WTC11 (cell line): ENCODE measurements at regions not wholly inside any gene's neighbourhood (a gene's known extent, or its start where the extent isn't known, plus 50 kb on each side); places are given as distances from the start of the nearest gene placed in this dataset.

ENCODE experiments used
- ATAC-seq: fragments of 200-7000 bp; cut with Tn5 transposase; 2 replicates; pipeline ENCODE4 v1.10.0; 2021; ENCODE audit warnings: mild to moderate bottlenecking, moderate library complexity
- CTCF ChIA-PET: fragments of 300-600 bp; sonication (Branson Sonifier 250); formaldehyde crosslinking; loops from one replicate; lab custom pipeline; 2021; ENCODE audit warnings: antibody characterized with exemption; lab: Charles Lee
- POLR2A ChIA-PET: fragments of 350-600 bp; sonication (Branson Sonifier 250); formaldehyde crosslinking; loops from one replicate; lab custom pipeline; 2021; ENCODE audit warnings: antibody characterized with exemption; lab: Charles Lee
- DNase-seq: peaks from one replicate; pipeline ENCODE4 v3.0.0; 2021; ENCODE audit warnings: low spot score
- H3K27ac Mint-ChIP-seq: 2 replicates; pipeline ENCODE4 v1.8.0; 2021; ENCODE audit warnings: mixed read lengths
- H3K27me3 Mint-ChIP-seq: 2 replicates; pipeline ENCODE4 v1.8.0; 2021; ENCODE audit warnings: low read depth, mild to moderate bottlenecking, moderate library complexity, mixed read lengths
- H3K36me3 Mint-ChIP-seq: 2 replicates; pipeline ENCODE4 v1.8.0; 2021; ENCODE audit warnings: mixed read lengths
- H3K4me1 Mint-ChIP-seq: 2 replicates; pipeline ENCODE4 v1.8.0; 2022; ENCODE audit warnings: mixed read lengths
- H3K4me3 Mint-ChIP-seq: 2 replicates; pipeline ENCODE4 v1.8.0; 2021; ENCODE audit warnings: mild to moderate bottlenecking, moderate library complexity, mixed read lengths
- H3K9me3 Mint-ChIP-seq: 2 replicates; pipeline ENCODE4 v1.8.0; 2021; ENCODE audit warnings: mixed read lengths
- FOXJ3 ChIP-seq: sonication (generic); formaldehyde crosslinking; IDR thresholded peaks from 2 replicates; pipeline ENCODE4 v1.9.0; 2021; ENCODE audit warnings: missing genetic modification reagents, mild to moderate bottlenecking, borderline replicate concordance
- GABPB1 ChIP-seq: sonication (generic); formaldehyde crosslinking; IDR thresholded peaks from 2 replicates; pipeline ENCODE4 v1.8.1; 2023; ENCODE audit warnings: mild to moderate bottlenecking, missing genetic modification reagents
- GTF2I ChIP-seq: fragments of 250-450 bp; sonication (Bioruptor Pico); conservative IDR thresholded peaks from 2 replicates; pipeline ENCODE4 v1.4.0; 2021; ENCODE audit warnings: mild to moderate bottlenecking
- IRF2 ChIP-seq: sonication (generic); formaldehyde crosslinking; IDR thresholded peaks from 2 replicates; pipeline ENCODE4 v1.8.0; 2022; ENCODE audit warnings: low read depth, missing genetic modification reagents, borderline replicate concordance
- JUN ChIP-seq: sonication (generic); formaldehyde crosslinking; IDR thresholded peaks from 2 replicates; pipeline ENCODE4 v1.8.0; 2023; ENCODE audit warnings: mild to moderate bottlenecking, missing genetic modification reagents
- NFE2L1 ChIP-seq: sonication (generic); formaldehyde crosslinking; IDR thresholded peaks from 2 replicates; pipeline ENCODE4 v1.8.1; 2023; ENCODE audit warnings: missing genetic modification reagents
- NR2C2 ChIP-seq: sonication (generic); formaldehyde crosslinking; IDR thresholded peaks from 2 replicates; pipeline ENCODE4 v1.8.0; 2022; ENCODE audit warnings: mild to moderate bottlenecking, missing genetic modification reagents
- NR3C1 ChIP-seq: sonication (generic); formaldehyde crosslinking; conservative IDR thresholded peaks from 2 replicates; pipeline ENCODE4 v1.8.1; 2023; ENCODE audit warnings: low read depth, mild to moderate bottlenecking, missing genetic modification reagents
- PRRX2 ChIP-seq: fragments of 250-450 bp; sonication (Bioruptor Pico); IDR thresholded peaks from 2 replicates; pipeline ENCODE4 v1.8.0; 2021; ENCODE audit warnings: mild to moderate bottlenecking
- RELA ChIP-seq: sonication (generic); formaldehyde crosslinking; IDR thresholded peaks from 2 replicates; pipeline ENCODE4 v1.8.1; 2022; ENCODE audit warnings: missing genetic modification reagents, mild to moderate bottlenecking, borderline replicate concordance
- RORB ChIP-seq: fragments of 250-450 bp; sonication (Bioruptor Pico); IDR thresholded peaks from 2 replicates; pipeline ENCODE4 v1.9.0; 2021; ENCODE audit warnings: mild to moderate bottlenecking
- SMAD4 ChIP-seq: sonication (generic); formaldehyde crosslinking; IDR thresholded peaks from 2 replicates; pipeline ENCODE4 v1.8.0; 2022; ENCODE audit warnings: mild to moderate bottlenecking, missing genetic modification reagents
- TF ChIP-seq, protein P1 (sequence below): sonication (generic); formaldehyde crosslinking; IDR thresholded peaks from 2 replicates; pipeline ENCODE4 v1.8.1; 2023; ENCODE audit warnings: mild to moderate bottlenecking, missing genetic modification reagents
- TF ChIP-seq, protein P2 (sequence below): sonication (generic); formaldehyde crosslinking; IDR thresholded peaks from 2 replicates; pipeline ENCODE4 v1.8.0; 2023; ENCODE audit warnings: missing genetic modification reagents, mild to moderate bottlenecking, borderline replicate concordance
- TF ChIP-seq, protein P3 (sequence below): fragments of 250-450 bp; sonication (Bioruptor Pico); IDR thresholded peaks from 2 replicates; pipeline ENCODE4 v1.9.0; 2021; ENCODE audit warnings: moderate library complexity, mild to moderate bottlenecking, inconsistent platforms, borderline replicate concordance
- TF ChIP-seq, protein P4 (sequence below): sonication (generic); formaldehyde crosslinking; IDR thresholded peaks from 2 replicates; pipeline ENCODE4 v1.8.1; 2022; ENCODE audit warnings: low read depth, mild to moderate bottlenecking, moderate library complexity, missing genetic modification reagents, borderline replicate concordance
- TF ChIP-seq, protein P5 (sequence below): sonication (generic); formaldehyde crosslinking; IDR thresholded peaks from 2 replicates; pipeline ENCODE4 v1.8.1; 2022; ENCODE audit warnings: mild to moderate bottlenecking, moderate library complexity, missing genetic modification reagents
- TF ChIP-seq, protein P6 (sequence below): sonication (generic); formaldehyde crosslinking; IDR thresholded peaks from 2 replicates; pipeline ENCODE4 v1.8.1; 2022; ENCODE audit warnings: low read depth, missing genetic modification reagents, borderline replicate concordance

DNA sequence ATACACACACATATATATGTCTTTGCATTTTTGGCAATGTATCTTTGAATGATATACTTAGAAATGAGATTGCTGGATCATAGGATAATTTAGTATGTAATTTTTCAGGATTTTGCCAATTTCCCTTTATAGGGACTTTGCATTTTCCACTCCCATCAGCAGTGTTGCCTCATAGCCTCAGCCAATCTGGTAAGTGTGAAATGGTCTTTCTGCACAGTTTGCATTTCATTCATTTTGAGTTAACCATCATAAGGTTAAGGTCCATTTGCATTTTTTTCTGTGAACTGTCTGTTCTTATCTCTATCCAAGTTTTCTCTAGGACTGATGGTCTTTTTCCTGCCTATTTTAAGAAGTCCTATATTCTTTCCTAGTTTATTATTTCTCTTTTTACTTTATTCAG is 474.8 kb downstream of the ZNF674 start:
- H3K36me3 Mint-ChIP-seq = peaks cover 3% of the 10 kb centered on the region; the same call in 1 of the 2 replicates
- ChIA-PET POLR2A (no interaction called here), CTCF (no interaction called here)
- peaks cover 26% of the 10 kb centered on the region for H3K9me3 Mint-ChIP-seq
- TF ChIP-seq, protein P1, sequence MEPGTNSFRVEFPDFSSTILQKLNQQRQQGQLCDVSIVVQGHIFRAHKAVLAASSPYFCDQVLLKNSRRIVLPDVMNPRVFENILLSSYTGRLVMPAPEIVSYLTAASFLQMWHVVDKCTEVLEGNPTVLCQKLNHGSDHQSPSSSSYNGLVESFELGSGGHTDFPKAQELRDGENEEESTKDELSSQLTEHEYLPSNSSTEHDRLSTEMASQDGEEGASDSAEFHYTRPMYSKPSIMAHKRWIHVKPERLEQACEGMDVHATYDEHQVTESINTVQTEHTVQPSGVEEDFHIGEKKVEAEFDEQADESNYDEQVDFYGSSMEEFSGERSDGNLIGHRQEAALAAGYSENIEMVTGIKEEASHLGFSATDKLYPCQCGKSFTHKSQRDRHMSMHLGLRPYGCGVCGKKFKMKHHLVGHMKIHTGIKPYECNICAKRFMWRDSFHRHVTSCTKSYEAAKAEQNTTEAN (CRISPR knock-in tag) = no peak
- TF ChIP-seq, protein P2, sequence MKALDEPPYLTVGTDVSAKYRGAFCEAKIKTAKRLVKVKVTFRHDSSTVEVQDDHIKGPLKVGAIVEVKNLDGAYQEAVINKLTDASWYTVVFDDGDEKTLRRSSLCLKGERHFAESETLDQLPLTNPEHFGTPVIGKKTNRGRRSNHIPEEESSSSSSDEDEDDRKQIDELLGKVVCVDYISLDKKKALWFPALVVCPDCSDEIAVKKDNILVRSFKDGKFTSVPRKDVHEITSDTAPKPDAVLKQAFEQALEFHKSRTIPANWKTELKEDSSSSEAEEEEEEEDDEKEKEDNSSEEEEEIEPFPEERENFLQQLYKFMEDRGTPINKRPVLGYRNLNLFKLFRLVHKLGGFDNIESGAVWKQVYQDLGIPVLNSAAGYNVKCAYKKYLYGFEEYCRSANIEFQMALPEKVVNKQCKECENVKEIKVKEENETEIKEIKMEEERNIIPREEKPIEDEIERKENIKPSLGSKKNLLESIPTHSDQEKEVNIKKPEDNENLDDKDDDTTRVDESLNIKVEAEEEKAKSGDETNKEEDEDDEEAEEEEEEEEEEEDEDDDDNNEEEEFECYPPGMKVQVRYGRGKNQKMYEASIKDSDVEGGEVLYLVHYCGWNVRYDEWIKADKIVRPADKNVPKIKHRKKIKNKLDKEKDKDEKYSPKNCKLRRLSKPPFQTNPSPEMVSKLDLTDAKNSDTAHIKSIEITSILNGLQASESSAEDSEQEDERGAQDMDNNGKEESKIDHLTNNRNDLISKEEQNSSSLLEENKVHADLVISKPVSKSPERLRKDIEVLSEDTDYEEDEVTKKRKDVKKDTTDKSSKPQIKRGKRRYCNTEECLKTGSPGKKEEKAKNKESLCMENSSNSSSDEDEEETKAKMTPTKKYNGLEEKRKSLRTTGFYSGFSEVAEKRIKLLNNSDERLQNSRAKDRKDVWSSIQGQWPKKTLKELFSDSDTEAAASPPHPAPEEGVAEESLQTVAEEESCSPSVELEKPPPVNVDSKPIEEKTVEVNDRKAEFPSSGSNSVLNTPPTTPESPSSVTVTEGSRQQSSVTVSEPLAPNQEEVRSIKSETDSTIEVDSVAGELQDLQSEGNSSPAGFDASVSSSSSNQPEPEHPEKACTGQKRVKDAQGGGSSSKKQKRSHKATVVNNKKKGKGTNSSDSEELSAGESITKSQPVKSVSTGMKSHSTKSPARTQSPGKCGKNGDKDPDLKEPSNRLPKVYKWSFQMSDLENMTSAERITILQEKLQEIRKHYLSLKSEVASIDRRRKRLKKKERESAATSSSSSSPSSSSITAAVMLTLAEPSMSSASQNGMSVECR (CRISPR knock-in tag) = no peak
- TF ChIP-seq NFE2L1 (CRISPR knock-in tag) (no peak), GABPB1 (CRISPR knock-in tag) (no peak), RELA (CRISPR knock-in tag) (no peak), PRRX2 (CRISPR knock-in tag) (no peak), FOXJ3 (no peak), SMAD4 (CRISPR knock-in tag) (no peak), RORB (CRISPR knock-in tag) (no peak), IRF2 (no peak), NR3C1 (CRISPR knock-in tag) (no peak), JUN (no peak), NR2C2 (CRISPR knock-in tag) (no peak), GTF2I (CRISPR knock-in tag) (no peak)
- TF ChIP-seq, protein P3, sequence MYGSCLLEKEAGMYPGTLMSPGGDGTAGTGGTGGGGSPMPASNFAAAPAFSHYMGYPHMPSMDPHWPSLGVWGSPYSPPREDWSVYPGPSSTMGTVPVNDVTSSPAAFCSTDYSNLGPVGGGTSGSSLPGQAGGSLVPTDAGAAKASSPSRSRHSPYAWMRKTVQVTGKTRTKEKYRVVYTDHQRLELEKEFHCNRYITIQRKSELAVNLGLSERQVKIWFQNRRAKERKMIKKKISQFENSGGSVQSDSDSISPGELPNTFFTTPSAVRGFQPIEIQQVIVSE (CRISPR knock-in tag) = no peak
- TF ChIP-seq, protein P4, sequence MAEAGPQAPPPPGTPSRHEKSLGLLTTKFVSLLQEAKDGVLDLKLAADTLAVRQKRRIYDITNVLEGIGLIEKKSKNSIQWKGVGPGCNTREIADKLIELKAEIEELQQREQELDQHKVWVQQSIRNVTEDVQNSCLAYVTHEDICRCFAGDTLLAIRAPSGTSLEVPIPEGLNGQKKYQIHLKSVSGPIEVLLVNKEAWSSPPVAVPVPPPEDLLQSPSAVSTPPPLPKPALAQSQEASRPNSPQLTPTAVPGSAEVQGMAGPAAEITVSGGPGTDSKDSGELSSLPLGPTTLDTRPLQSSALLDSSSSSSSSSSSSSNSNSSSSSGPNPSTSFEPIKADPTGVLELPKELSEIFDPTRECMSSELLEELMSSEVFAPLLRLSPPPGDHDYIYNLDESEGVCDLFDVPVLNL = no peak
- TF ChIP-seq, protein P5, sequence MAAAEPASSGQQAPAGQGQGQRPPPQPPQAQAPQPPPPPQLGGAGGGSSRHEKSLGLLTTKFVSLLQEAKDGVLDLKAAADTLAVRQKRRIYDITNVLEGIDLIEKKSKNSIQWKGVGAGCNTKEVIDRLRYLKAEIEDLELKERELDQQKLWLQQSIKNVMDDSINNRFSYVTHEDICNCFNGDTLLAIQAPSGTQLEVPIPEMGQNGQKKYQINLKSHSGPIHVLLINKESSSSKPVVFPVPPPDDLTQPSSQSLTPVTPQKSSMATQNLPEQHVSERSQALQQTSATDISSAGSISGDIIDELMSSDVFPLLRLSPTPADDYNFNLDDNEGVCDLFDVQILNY (CRISPR knock-in tag) = no peak
- TF ChIP-seq, protein P6, sequence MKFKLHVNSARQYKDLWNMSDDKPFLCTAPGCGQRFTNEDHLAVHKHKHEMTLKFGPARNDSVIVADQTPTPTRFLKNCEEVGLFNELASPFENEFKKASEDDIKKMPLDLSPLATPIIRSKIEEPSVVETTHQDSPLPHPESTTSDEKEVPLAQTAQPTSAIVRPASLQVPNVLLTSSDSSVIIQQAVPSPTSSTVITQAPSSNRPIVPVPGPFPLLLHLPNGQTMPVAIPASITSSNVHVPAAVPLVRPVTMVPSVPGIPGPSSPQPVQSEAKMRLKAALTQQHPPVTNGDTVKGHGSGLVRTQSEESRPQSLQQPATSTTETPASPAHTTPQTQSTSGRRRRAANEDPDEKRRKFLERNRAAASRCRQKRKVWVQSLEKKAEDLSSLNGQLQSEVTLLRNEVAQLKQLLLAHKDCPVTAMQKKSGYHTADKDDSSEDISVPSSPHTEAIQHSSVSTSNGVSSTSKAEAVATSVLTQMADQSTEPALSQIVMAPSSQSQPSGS (CRISPR knock-in tag) = no peak
- H3K27ac Mint-ChIP-seq = no peak overlapping the region
- no peak for ATAC-seq
- H3K27me3 Mint-ChIP-seq = no peaks in the 10 kb centered on the region
- no peak overlapping the region for H3K4me3 Mint-ChIP-seq
- H3K4me1 Mint-ChIP-seq = no peaks in the 10 kb centered on the region
- no peak for DNase-seq
